OCI-LY1 (cell line): ENCODE measurements at regions not wholly inside any gene's neighbourhood (a gene's known extent, or its start where the extent isn't known, plus 50 kb on each side); places are given as distances from the start of the nearest gene placed in this dataset.

Experiments used
- EZH2 ChIP-seq: fragments of 200-600 bp; sonication (generic), shearing (Covaris generic); IDR thresholded peaks from 2 replicates; pipeline ENCODE4 v1.8.0; 2017; ENCODE audit warnings: borderline replicate concordance, mixed run types, mild to moderate bottlenecking, antibody characterized with exemption, low read length, moderate library complexity, mixed read lengths
- TF ChIP-seq, protein P1 (sequence below): fragments of 200-600 bp; sonication (generic), shearing (Covaris generic); IDR thresholded peaks from 2 replicates; pipeline ENCODE4 v1.5.1; 2017; ENCODE audit warnings: mild to moderate bottlenecking, antibody characterized with exemption, low read length, moderate library complexity, mixed read lengths

DNA sequence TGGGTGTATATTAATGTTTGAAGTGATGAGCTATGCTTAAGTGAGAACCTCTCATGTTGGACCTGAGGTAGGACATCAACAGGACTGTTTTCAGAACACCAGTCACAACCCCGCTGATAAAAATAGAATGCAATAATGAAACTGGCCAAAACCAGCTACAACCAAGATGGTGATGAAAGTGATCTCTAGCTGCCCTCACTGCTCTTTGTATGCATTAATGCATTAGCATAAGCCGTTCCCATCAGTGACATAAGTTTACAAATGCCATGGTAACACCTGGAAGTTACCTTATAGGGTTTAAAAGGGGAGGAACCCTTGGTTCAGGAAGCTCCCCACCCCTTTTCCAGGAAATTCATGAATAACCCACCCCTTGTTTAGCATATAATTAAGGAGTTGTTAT, 672.5 kb upstream of the EEF2KMT start:
- TF ChIP-seq, protein P1, sequence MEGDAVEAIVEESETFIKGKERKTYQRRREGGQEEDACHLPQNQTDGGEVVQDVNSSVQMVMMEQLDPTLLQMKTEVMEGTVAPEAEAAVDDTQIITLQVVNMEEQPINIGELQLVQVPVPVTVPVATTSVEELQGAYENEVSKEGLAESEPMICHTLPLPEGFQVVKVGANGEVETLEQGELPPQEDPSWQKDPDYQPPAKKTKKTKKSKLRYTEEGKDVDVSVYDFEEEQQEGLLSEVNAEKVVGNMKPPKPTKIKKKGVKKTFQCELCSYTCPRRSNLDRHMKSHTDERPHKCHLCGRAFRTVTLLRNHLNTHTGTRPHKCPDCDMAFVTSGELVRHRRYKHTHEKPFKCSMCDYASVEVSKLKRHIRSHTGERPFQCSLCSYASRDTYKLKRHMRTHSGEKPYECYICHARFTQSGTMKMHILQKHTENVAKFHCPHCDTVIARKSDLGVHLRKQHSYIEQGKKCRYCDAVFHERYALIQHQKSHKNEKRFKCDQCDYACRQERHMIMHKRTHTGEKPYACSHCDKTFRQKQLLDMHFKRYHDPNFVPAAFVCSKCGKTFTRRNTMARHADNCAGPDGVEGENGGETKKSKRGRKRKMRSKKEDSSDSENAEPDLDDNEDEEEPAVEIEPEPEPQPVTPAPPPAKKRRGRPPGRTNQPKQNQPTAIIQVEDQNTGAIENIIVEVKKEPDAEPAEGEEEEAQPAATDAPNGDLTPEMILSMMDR, result no peak
- no peak for TF ChIP-seq EZH2
